HEK293 (cell line): ENCODE measurements at regions not wholly inside any gene's neighbourhood (a gene's known extent, or its start where the extent isn't known, plus 50 kb on each side); places are given as distances from the start of the nearest gene placed in this dataset.

ENCODE experiments used
- ZNF140 ChIP-seq: fragments of 450-650 bp; formaldehyde crosslinking; IDR thresholded peaks from 2 replicates; pipeline ENCODE4 v1.5.1; 2016; ENCODE audit warnings: missing biosample characterization, missing genetic modification characterization
- ZNF146 ChIP-seq: fragments of 450-650 bp; formaldehyde crosslinking; IDR thresholded peaks from 2 replicates; pipeline ENCODE4 v1.5.1; 2016; ENCODE audit warnings: missing biosample characterization, missing genetic modification characterization
- ZNF239 ChIP-seq: fragments of 450-650 bp; formaldehyde crosslinking; IDR thresholded peaks from 2 replicates; pipeline ENCODE4 v1.5.1; 2016; ENCODE audit warnings: missing biosample characterization, missing genetic modification characterization
- ZNF335 ChIP-seq: fragments of 450-650 bp; formaldehyde crosslinking; conservative IDR thresholded peaks from 2 replicates; pipeline ENCODE4 v1.5.1; 2016; ENCODE audit warnings: missing biosample characterization, missing genetic modification characterization
- ZNF416 ChIP-seq: fragments of 450-650 bp; formaldehyde crosslinking; IDR thresholded peaks from 2 replicates; pipeline ENCODE4 v1.5.1; 2016; ENCODE audit warnings: missing biosample characterization, missing genetic modification characterization
- ZNF521 ChIP-seq: fragments of 450-650 bp; formaldehyde crosslinking; IDR thresholded peaks from 2 replicates; pipeline ENCODE4 v1.5.1; 2017; ENCODE audit warnings: missing biosample characterization, mild to moderate bottlenecking, missing genetic modification characterization
- ZNF843 ChIP-seq: fragments of 450-650 bp; formaldehyde crosslinking; IDR thresholded peaks from 2 replicates; pipeline ENCODE4 v1.5.1; 2016; ENCODE audit warnings: missing biosample characterization, missing genetic modification characterization
- TF ChIP-seq, protein P1 (sequence below): fragments of 450-650 bp; IDR thresholded peaks from 2 replicates; pipeline ENCODE4 v1.5.1; 2018; ENCODE audit warnings: missing biosample characterization, missing genetic modification characterization
- TF ChIP-seq, protein P2 (sequence below): fragments of 450-650 bp; formaldehyde crosslinking; IDR thresholded peaks from 2 replicates; pipeline ENCODE4 v1.5.1; 2016; ENCODE audit warnings: missing biosample characterization, missing genetic modification characterization
- TF ChIP-seq, protein P3 (sequence below): fragments of 450-650 bp; formaldehyde crosslinking; IDR thresholded peaks from 2 replicates; pipeline ENCODE4 v1.5.1; 2016; ENCODE audit warnings: missing biosample characterization, missing genetic modification characterization
- TF ChIP-seq, protein P4 (sequence below): fragments of 450-650 bp; formaldehyde crosslinking; IDR thresholded peaks from 2 replicates; pipeline ENCODE4 v1.5.1; 2016; ENCODE audit warnings: missing biosample characterization, missing genetic modification characterization
- TF ChIP-seq, protein P5 (sequence below): fragments of 450-650 bp; formaldehyde crosslinking; IDR thresholded peaks from 2 replicates; pipeline ENCODE4 v1.5.1; 2016; ENCODE audit warnings: missing biosample characterization, missing genetic modification characterization
- TF ChIP-seq, protein P6 (sequence below): sonication (generic); formaldehyde crosslinking; IDR thresholded peaks from 2 replicates; pipeline ENCODE4 v1.8.1; 2022; ENCODE audit warnings: mild to moderate bottlenecking, moderate library complexity, missing genetic modification reagents

DNA sequence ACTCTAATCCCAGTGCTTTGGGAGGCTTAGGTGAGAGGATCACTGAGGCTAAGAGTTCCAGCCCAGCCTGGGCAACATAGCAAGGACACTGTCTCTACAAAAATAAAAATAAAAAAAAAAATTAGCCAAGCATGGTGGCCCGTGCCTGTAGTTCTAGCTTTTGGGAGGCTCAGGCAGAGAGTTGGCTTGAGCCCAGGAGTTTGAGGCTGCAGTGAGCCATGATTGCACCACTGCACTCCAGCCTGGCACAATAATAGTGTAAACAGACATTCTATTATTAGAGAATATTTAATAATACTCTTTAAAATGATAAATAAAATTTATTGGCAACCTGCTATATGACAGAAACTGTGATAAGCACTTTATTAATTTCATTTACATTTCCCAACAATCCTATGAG is 908.9 kb downstream of the TUSC7 start:
- no peak for TF ChIP-seq ZNF146 (tag by site-specific recombination)
- TF ChIP-seq, protein P1, sequence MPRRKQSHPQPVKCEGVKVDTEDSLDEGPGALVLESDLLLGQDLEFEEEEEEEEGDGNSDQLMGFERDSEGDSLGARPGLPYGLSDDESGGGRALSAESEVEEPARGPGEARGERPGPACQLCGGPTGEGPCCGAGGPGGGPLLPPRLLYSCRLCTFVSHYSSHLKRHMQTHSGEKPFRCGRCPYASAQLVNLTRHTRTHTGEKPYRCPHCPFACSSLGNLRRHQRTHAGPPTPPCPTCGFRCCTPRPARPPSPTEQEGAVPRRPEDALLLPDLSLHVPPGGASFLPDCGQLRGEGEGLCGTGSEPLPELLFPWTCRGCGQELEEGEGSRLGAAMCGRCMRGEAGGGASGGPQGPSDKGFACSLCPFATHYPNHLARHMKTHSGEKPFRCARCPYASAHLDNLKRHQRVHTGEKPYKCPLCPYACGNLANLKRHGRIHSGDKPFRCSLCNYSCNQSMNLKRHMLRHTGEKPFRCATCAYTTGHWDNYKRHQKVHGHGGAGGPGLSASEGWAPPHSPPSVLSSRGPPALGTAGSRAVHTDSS (tag by site-specific recombination) = no peak
- TF ChIP-seq, protein P2, sequence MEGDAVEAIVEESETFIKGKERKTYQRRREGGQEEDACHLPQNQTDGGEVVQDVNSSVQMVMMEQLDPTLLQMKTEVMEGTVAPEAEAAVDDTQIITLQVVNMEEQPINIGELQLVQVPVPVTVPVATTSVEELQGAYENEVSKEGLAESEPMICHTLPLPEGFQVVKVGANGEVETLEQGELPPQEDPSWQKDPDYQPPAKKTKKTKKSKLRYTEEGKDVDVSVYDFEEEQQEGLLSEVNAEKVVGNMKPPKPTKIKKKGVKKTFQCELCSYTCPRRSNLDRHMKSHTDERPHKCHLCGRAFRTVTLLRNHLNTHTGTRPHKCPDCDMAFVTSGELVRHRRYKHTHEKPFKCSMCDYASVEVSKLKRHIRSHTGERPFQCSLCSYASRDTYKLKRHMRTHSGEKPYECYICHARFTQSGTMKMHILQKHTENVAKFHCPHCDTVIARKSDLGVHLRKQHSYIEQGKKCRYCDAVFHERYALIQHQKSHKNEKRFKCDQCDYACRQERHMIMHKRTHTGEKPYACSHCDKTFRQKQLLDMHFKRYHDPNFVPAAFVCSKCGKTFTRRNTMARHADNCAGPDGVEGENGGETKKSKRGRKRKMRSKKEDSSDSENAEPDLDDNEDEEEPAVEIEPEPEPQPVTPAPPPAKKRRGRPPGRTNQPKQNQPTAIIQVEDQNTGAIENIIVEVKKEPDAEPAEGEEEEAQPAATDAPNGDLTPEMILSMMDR = no peak
- no peak for TF ChIP-seq ZNF140 (tag by site-specific recombination)
- no peak for TF ChIP-seq ZNF521
- TF ChIP-seq, protein P3, sequence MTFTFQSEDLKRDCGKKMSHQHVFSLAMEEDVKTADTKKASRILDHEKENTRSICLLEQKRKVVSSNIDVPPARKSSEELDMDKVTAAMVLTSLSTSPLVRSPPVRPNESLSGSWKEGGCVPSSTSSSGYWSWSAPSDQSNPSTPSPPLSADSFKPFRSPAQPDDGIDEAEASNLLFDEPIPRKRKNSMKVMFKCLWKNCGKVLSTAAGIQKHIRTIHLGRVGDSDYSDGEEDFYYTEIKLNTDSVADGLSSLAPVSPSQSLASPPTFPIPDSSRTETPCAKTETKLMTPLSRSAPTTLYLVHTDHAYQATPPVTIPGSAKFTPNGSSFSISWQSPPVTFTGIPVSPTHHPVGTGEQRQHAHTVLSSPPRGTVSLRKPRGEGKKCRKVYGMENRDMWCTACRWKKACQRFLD (tag by site-specific recombination) = no peak
- no peak for TF ChIP-seq ZNF239 (tag by site-specific recombination)
- TF ChIP-seq, protein P4, sequence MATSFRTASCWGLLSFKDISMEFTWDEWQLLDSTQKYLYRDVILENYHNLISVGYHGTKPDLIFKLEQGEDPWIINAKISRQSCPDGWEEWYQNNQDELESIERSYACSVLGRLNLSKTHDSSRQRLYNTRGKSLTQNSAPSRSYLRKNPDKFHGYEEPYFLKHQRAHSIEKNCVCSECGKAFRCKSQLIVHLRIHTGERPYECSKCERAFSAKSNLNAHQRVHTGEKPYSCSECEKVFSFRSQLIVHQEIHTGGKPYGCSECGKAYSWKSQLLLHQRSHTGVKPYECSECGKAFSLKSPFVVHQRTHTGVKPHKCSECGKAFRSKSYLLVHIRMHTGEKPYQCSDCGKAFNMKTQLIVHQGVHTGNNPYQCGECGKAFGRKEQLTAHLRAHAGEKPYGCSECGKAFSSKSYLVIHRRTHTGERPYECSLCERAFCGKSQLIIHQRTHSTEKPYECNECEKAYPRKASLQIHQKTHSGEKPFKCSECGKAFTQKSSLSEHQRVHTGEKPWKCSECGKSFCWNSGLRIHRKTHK (tag by site-specific recombination) = no peak
- no peak for TF ChIP-seq ZNF416 (tag by site-specific recombination)
- TF ChIP-seq, protein P5, sequence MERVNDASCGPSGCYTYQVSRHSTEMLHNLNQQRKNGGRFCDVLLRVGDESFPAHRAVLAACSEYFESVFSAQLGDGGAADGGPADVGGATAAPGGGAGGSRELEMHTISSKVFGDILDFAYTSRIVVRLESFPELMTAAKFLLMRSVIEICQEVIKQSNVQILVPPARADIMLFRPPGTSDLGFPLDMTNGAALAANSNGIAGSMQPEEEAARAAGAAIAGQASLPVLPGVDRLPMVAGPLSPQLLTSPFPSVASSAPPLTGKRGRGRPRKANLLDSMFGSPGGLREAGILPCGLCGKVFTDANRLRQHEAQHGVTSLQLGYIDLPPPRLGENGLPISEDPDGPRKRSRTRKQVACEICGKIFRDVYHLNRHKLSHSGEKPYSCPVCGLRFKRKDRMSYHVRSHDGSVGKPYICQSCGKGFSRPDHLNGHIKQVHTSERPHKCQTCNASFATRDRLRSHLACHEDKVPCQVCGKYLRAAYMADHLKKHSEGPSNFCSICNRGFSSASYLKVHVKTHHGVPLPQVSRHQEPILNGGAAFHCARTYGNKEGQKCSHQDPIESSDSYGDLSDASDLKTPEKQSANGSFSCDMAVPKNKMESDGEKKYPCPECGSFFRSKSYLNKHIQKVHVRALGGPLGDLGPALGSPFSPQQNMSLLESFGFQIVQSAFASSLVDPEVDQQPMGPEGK (tag by site-specific recombination) = no peak
- TF ChIP-seq, protein P6, sequence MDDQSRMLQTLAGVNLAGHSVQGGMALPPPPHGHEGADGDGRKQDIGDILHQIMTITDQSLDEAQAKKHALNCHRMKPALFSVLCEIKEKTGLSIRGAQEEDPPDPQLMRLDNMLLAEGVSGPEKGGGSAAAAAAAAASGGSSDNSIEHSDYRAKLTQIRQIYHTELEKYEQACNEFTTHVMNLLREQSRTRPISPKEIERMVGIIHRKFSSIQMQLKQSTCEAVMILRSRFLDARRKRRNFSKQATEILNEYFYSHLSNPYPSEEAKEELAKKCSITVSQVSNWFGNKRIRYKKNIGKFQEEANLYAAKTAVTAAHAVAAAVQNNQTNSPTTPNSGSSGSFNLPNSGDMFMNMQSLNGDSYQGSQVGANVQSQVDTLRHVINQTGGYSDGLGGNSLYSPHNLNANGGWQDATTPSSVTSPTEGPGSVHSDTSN (CRISPR knock-in tag) = no peak
- no peak for TF ChIP-seq ZNF335 (tag by site-specific recombination)
- TF ChIP-seq ZNF843 (tag by site-specific recombination) = no peak
